ENCODE measurements at regions not wholly inside any gene's neighbourhood (a gene's known extent, or its start where the extent isn't known, plus 50 kb on each side); places are given as distances from the start of the nearest gene placed in this dataset.
"Not testable (repeated sequence)": the region's sequence is repeated elsewhere in the genome, so short reads cannot be mapped to it uniquely, and the experiment has no call there.

GRCh38 chr6:144688713-144689112 lies 403.6 kb downstream of the UTRN start:
- TF ChIP-seq CTCF (IDR thresholded peaks at IDR 0.05), result no peak
- no peak overlapping the region for H3K27ac ChIP-seq
- intact Hi-C loops (cut with DNase I), result no loop called here
- peaks cover 6% of the 10 kb centered on the region for H3K36me3 ChIP-seq
- no peak overlapping the region for H3K9ac ChIP-seq (ENCODE audit: low read depth in 2 of 2, low read length in 2 of 2)
- H3K9me3 ChIP-seq, result no peaks in the 10 kb centered on the region
- no peaks in the 10 kb centered on the region for H3K4me1 ChIP-seq
- no peak overlapping the region for H3K4me3 ChIP-seq
- H3K27me3 ChIP-seq, result no peaks in the 10 kb centered on the region
- no peak for DNase-seq

- H3K9me3 ChIP-seq, result no peaks in the 10 kb centered on the region
- no peak overlapping the region for H3K27ac ChIP-seq
- no peak for DNase-seq
- H3K9ac ChIP-seq (ENCODE audit: low read depth in 2 of 2, low read length in 2 of 2), result no peak overlapping the region
- peaks cover 6% of the 10 kb centered on the region for H3K36me3 ChIP-seq
- no peaks in the 10 kb centered on the region for H3K4me1 ChIP-seq
- intact Hi-C loops (cut with DNase I), result no loop called here
- no peaks in the 10 kb centered on the region for H3K27me3 ChIP-seq
- H3K4me3 ChIP-seq, result no peak overlapping the region
- TF ChIP-seq CTCF (IDR thresholded peaks at IDR 0.05), result no peak
These were observed 404.4 kb downstream of the UTRN start for GRCh38 chr6:144689503-144690040.

DNA sequence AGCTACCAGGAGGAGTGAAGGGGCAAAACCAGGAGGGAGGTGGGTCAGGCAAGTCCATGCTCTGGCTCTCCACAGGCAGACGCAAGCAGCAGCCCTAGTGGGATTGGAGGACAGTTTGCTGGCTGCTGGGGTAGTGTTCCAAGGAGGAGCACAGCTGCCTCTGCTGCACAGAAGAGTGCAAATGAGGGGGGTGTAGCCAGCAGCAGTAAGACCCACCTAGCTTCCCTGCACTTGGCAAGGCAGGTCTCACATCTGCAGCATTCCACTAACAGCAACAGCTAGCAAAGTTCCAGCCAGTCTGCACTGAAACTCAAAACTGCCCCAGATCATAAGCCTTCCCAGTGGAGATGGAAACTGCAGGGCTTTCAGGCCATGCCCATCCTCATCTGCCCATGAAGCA lies 405.0 kb downstream of the UTRN start:
- no peak overlapping the region for H3K4me3 ChIP-seq
- TF ChIP-seq CTCF (IDR thresholded peaks at IDR 0.05), result no peak
- intact Hi-C loops (cut with DNase I), result no loop called here

DNA sequence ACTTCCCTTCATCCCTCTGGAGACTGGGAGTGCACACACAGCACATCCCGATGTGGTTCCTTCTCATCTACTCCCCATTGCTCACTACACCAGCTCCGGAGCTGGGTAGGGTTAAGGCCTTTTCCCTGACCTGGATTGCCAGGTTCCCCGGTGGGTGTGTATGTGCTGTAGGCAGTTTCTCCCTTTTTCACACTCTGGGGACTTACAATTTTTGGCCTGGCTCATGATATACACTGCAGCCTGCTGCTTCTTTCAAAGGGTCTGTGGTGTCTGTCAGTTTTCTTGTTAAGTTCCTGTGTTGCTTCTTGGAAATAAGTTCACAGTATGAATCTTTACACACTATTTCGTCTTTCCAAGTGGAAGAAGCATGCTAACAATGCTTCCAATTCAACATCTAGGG lies 405.5 kb downstream of the UTRN start:
- H3K9ac ChIP-seq (ENCODE audit: low read depth in 2 of 2, low read length in 2 of 2), result no peak overlapping the region
- no peak for DNase-seq
- no peak overlapping the region for H3K27ac ChIP-seq
- no peaks in the 10 kb centered on the region for H3K4me1 ChIP-seq
- peaks cover 6% of the 10 kb centered on the region for H3K36me3 ChIP-seq
- no peak overlapping the region for H3K4me3 ChIP-seq
- no peaks in the 10 kb centered on the region for H3K9me3 ChIP-seq
- TF ChIP-seq CTCF (IDR thresholded peaks at IDR 0.05), result no peak
- no peaks in the 10 kb centered on the region for H3K27me3 ChIP-seq
- intact Hi-C loops (cut with DNase I), result no loop called here

More for the DNA sequence above, 405.0 kb downstream of the UTRN start:
- H3K27me3 ChIP-seq, result no peaks in the 10 kb centered on the region
- DNase-seq, result no peak
- H3K36me3 ChIP-seq, result peaks cover 6% of the 10 kb centered on the region
- H3K27ac ChIP-seq, result no peak overlapping the region
- H3K9ac ChIP-seq (ENCODE audit: low read depth in 2 of 2, low read length in 2 of 2), result no peak overlapping the region
- H3K9me3 ChIP-seq, result no peaks in the 10 kb centered on the region
- H3K4me1 ChIP-seq, result no peaks in the 10 kb centered on the region

GRCh38 chr6:144692050-144692449 lies 406.9 kb downstream of the UTRN start:
- H3K9ac ChIP-seq (ENCODE audit: low read depth in 2 of 2, low read length in 2 of 2); intact Hi-C loops (cut with DNase I); H3K27me3 ChIP-seq; H3K9me3 ChIP-seq; H3K4me3 ChIP-seq; H3K4me1 ChIP-seq; H3K27ac ChIP-seq; DNase-seq; H3K36me3 ChIP-seq: not testable (repeated sequence)

GRCh38 chr6:144695858-144696533 lies 410.9 kb downstream of the UTRN start:
- Histone ChIP-seq H3K36me3 (no peaks in the 10 kb centered on the region), H3K4me3 (no peak overlapping the region), H3K4me1 (no peaks in the 10 kb centered on the region), H3K27me3 (no peaks in the 10 kb centered on the region), H3K27ac (no peak overlapping the region), H3K9me3 (no peaks in the 10 kb centered on the region), H3K9ac (ENCODE audit: low read depth in 2 of 2, low read length in 2 of 2) (no peak overlapping the region)
- DNase-seq, result no peak
- TF ChIP-seq CTCF (IDR thresholded peaks at IDR 0.05), result no peak
- intact Hi-C loops (cut with DNase I), result no loop called here
